Activated B cell treated with CpG ODN at 0.5 μM for 24 hours (primary cell): ENCODE measurements at regions not wholly inside any gene's neighbourhood (a gene's known extent, or its start where the extent isn't known, plus 50 kb on each side); places are given as distances from the start of the nearest gene placed in this dataset.

Experiments used
- ATAC-seq: fragments of 200-7000 bp; cut with Tn5 transposase; one replicate; pipeline ENCODE4 v1.10.0; 2021; ENCODE audit warnings: low read depth, mild to moderate bottlenecking, moderate library complexity
- CTCF ChIA-PET: fragments of 350-600 bp; sonication (Branson Sonifier 250); formaldehyde crosslinking; loops from one replicate; lab custom pipeline; 2021; ENCODE audit warnings: antibody characterized with exemption; lab: Charles Lee
- POLR2A ChIA-PET: fragments of 350-600 bp; sonication (Branson Sonifier 250); formaldehyde crosslinking; loops from one replicate; lab custom pipeline; 2021; ENCODE audit warnings: antibody characterized with exemption; lab: Charles Lee
- DNase-seq: peaks from one replicate; pipeline ENCODE4 v3.0.0; 2022
- H3K27ac Mint-ChIP-seq: one replicate; pipeline ENCODE4 v1.8.0; 2020; ENCODE audit warnings: mixed read lengths
- H3K27me3 Mint-ChIP-seq: one replicate; pipeline ENCODE4 v1.8.0; 2021; ENCODE audit warnings: mixed read lengths
- H3K36me3 Mint-ChIP-seq: one replicate; pipeline ENCODE4 v1.8.0; 2021; ENCODE audit warnings: low read depth, mixed read lengths
- H3K4me1 Mint-ChIP-seq: one replicate; pipeline ENCODE4 v1.8.0; 2021; ENCODE audit warnings: mixed read lengths
- H3K4me3 Mint-ChIP-seq: one replicate; pipeline ENCODE4 v1.8.0; 2020; ENCODE audit warnings: mild to moderate bottlenecking, mixed read lengths
- H3K9me3 Mint-ChIP-seq: one replicate; pipeline ENCODE4 v1.8.0; 2020; ENCODE audit warnings: mixed read lengths
- intact Hi-C: fragments of 100-400 bp; cut with micrococcal nuclease; formaldehyde crosslinking; loops from one replicate; pipeline ENCODE4 v1.15.1; 2024
- TF ChIP-seq, protein P1 (sequence below): fragments of 200-600 bp; IDR thresholded peaks from one replicate; pipeline ENCODE4 v1.8.0; 2022; ENCODE audit warnings: antibody characterized with exemption, mild to moderate bottlenecking

- peaks cover 2% of the 10 kb centered on the region for H3K9me3 Mint-ChIP-seq
- no peaks in the 10 kb centered on the region for H3K27me3 Mint-ChIP-seq
- H3K4me3 Mint-ChIP-seq = no peak overlapping the region
- TF ChIP-seq, protein P1, sequence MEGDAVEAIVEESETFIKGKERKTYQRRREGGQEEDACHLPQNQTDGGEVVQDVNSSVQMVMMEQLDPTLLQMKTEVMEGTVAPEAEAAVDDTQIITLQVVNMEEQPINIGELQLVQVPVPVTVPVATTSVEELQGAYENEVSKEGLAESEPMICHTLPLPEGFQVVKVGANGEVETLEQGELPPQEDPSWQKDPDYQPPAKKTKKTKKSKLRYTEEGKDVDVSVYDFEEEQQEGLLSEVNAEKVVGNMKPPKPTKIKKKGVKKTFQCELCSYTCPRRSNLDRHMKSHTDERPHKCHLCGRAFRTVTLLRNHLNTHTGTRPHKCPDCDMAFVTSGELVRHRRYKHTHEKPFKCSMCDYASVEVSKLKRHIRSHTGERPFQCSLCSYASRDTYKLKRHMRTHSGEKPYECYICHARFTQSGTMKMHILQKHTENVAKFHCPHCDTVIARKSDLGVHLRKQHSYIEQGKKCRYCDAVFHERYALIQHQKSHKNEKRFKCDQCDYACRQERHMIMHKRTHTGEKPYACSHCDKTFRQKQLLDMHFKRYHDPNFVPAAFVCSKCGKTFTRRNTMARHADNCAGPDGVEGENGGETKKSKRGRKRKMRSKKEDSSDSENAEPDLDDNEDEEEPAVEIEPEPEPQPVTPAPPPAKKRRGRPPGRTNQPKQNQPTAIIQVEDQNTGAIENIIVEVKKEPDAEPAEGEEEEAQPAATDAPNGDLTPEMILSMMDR = no peak
- intact Hi-C loops = no loop called here
- ChIA-PET CTCF (no interaction called here), POLR2A (no interaction called here)
- ATAC-seq (no peak), DNase-seq (no peak)
- no peak overlapping the region for H3K27ac Mint-ChIP-seq
- H3K36me3 Mint-ChIP-seq = no peaks in the 10 kb centered on the region
- no peaks in the 10 kb centered on the region for H3K4me1 Mint-ChIP-seq
Observed at GRCh38 chr20:7428946-7429345, 511.3 kb downstream of the HAO1 start.

- no peak for ATAC-seq
- ChIA-PET CTCF (no interaction called here), POLR2A (no interaction called here)
- Mint-ChIP-seq H3K27me3 (no peaks in the 10 kb centered on the region), H3K9me3 (peaks cover 2% of the 10 kb centered on the region), H3K27ac (no peak overlapping the region), H3K4me1 (no peaks in the 10 kb centered on the region), H3K36me3 (no peaks in the 10 kb centered on the region), H3K4me3 (no peak overlapping the region)
- no peak for DNase-seq
- TF ChIP-seq, protein P1 = no peak
- intact Hi-C loops = no loop called here
Observed at GRCh38 chr20:7432612-7433011, 507.6 kb downstream of the HAO1 start.

DNA sequence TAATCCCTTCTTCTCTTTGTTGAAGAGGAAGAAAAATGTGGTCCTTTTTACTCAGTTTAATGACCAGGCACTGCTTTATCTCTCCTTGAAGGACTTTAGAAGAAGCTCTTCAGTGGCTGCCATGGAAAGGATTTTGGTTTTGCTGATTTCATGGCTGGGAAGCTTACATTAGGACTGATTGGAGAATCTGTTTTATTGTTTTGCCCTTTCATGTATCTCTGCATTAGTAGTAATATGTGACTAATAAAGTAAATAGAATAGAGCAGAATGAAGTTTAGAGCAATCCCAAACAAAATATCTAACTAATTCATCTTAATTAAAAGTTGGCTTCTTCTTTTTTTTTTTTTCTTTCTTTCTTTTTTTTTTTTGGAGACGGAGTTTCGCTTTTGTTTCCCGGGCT, 502.9 kb downstream of the HAO1 start:
- TF ChIP-seq, protein P1 = no peak
- intact Hi-C loops = no loop called here
- DNase-seq = no peak
- ATAC-seq = no peak
- H3K9me3 Mint-ChIP-seq = no peaks in the 10 kb centered on the region
- no peak overlapping the region for H3K27ac Mint-ChIP-seq
- no peaks in the 10 kb centered on the region for H3K36me3 Mint-ChIP-seq
- POLR2A ChIA-PET = no interaction called here
- H3K27me3 Mint-ChIP-seq = no peaks in the 10 kb centered on the region
- H3K4me1 Mint-ChIP-seq = no peaks in the 10 kb centered on the region
- CTCF ChIA-PET = no interaction called here
- H3K4me3 Mint-ChIP-seq = no peak overlapping the region

DNA sequence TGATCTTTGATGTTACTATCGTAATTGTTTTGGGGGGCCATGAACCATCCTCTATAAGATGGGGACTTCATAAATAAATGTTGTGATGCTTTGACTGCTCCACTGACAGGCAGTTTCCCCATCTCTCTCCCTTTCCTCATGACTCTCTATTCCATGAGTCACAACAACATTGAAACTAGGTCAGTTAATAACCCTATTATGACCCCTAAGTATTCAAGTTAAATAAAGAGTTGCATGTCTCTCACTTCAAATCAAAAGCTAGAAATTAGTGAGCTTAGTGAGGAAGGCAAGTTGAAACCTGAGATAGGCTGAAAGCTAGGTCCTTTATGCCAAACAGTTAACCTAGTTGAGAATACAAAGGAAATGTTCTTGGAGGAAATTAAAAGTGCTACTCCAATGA, 491.0 kb downstream of the HAO1 start:
- Mint-ChIP-seq H3K9me3 (peaks cover 6% of the 10 kb centered on the region), H3K27me3 (no peaks in the 10 kb centered on the region), H3K4me1 (no peaks in the 10 kb centered on the region), H3K4me3 (no peak overlapping the region), H3K27ac (no peak overlapping the region), H3K36me3 (no peaks in the 10 kb centered on the region)
- CTCF ChIA-PET = no interaction called here
- intact Hi-C loops = no loop called here
- DNase-seq = no peak
- no peak for ATAC-seq
- TF ChIP-seq, protein P1 = no peak
- POLR2A ChIA-PET = no interaction called here

GRCh38 chr20:7452890-7453289, 487.4 kb downstream of the HAO1 start:
- Mint-ChIP-seq H3K9me3 (peaks cover 6% of the 10 kb centered on the region), H3K4me1 (no peaks in the 10 kb centered on the region), H3K27me3 (no peaks in the 10 kb centered on the region), H3K36me3 (no peaks in the 10 kb centered on the region), H3K4me3 (no peak overlapping the region), H3K27ac (no peak overlapping the region)
- no peak for ATAC-seq
- TF ChIP-seq, protein P1 = no peak
- intact Hi-C loops = no loop called here
- no peak for DNase-seq
- ChIA-PET POLR2A (no interaction called here), CTCF (no interaction called here)
